Thyroid gland (tissue), 4 donors: ENCODE measurements at regions not wholly inside any gene's neighbourhood (a gene's known extent, or its start where the extent isn't known, plus 50 kb on each side); places are given as distances from the start of the nearest gene placed in this dataset.
A peak's percentile ranks its signal among the peaks of the same experiment; 100 is the strongest.

Source experiments
- DNase-seq, 2 donors: peaks; one replicate each; pipeline ENCODE4 v3.0.0-alpha.2; 2019
- H3K27ac ChIP-seq, 3 donors: fragments of 200-600 bp; sonication (generic); 1 replicate in 2 of 3; 2 replicates in 1 of 3; pipeline ENCODE4 v1.5.1; 2016 to 2019; ENCODE audit warnings: mild to moderate bottlenecking in 1 of 3, moderate library complexity in 1 of 3
- H3K27me3 ChIP-seq: fragments of 200-600 bp; sonication (generic); one replicate; pipeline ENCODE4 v1.5.1; 2019
- H3K36me3 ChIP-seq, 2 donors: fragments of 200-600 bp; sonication (generic); one replicate each; pipeline ENCODE4 v1.5.1; 2016 to 2019
- H3K4me1 ChIP-seq, 2 donors: fragments of 200-600 bp; sonication (generic); one replicate each; pipeline ENCODE4 v1.5.1; 2017 to 2019
- H3K4me3 ChIP-seq, 3 donors: fragments of 200-600 bp; sonication (generic); replicated peaks in 1 of 3; 1 replicate in 2 of 3; 2 replicates in 1 of 3; pipeline ENCODE4 v1.5.1; 2016; ENCODE audit warnings: mild to moderate bottlenecking in 1 of 3
- H3K9me3 ChIP-seq: fragments of 200-600 bp; sonication (generic); one replicate; pipeline ENCODE4 v1.5.1; 2017
- POLR2A ChIP-seq, 2 donors: fragments of 450-650 bp; IDR thresholded peaks; one replicate each; pipeline ENCODE4 v1.6.1; 2017; ENCODE audit warnings: antibody characterized with exemption in 2 of 2, mild to moderate bottlenecking in 2 of 2, moderate library complexity in 1 of 2
- whole genome bisulfite sequencing, 2 donors: methylation state at CpG; one replicate each; pipeline ENCODE4 v1.1.5; 2017; 5-methylcytosine and 5-hydroxymethylcytosine counted together
- intact Hi-C: fragments of 100-400 bp; cut with DNase I; formaldehyde crosslinking; loops from one replicate; pipeline ENCODE4 v1.15.1; 2023
- TF ChIP-seq, protein P1 (sequence below), 6 experiments: fragments of 200-600 bp in 3 of 6; fragments of 450-650 bp in 3 of 6; sonication (generic) in 3 of 6; IDR thresholded peaks; one replicate each; pipeline ENCODE4 v1.5.1; 2016 to 2019; ENCODE audit warnings: antibody characterized with exemption in 6 of 6, mild to moderate bottlenecking in 2 of 6, inconsistent platforms in 1 of 6, moderate library complexity in 1 of 6

DNA sequence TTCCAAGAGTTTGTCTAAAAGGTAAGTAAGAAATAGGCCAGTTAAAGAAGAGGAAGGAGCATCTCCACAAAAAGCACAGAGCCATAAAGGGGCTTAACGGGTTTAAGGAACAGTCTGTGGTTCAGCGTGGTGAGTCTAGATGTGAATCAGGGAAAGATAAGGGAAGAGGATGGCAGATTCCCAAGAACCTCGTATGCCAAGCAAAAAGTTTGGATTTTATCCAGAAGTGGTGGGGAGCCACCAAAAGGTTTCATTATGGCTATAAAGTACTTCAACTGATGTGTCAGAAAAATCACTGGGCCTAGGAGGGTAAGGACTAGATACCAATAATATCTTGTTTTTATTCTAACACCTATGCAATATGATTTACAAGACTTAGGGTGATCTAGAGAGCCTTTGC is 161.9 kb upstream of the PTER start:
- intact Hi-C loops: no loop called here
- no peak overlapping the region for H3K4me3 ChIP-seq
- no peak overlapping the region for H3K27ac ChIP-seq
- WGBS, 2 donors: 72 to 80% methylated on average over 3 of the region's 3 CpGs
- no peaks in the 10 kb centered on the region for H3K9me3 ChIP-seq
- no peak for DNase-seq
- TF ChIP-seq POLR2A (IDR thresholded peaks at IDR 0.05): no peak
- TF ChIP-seq, protein P1, sequence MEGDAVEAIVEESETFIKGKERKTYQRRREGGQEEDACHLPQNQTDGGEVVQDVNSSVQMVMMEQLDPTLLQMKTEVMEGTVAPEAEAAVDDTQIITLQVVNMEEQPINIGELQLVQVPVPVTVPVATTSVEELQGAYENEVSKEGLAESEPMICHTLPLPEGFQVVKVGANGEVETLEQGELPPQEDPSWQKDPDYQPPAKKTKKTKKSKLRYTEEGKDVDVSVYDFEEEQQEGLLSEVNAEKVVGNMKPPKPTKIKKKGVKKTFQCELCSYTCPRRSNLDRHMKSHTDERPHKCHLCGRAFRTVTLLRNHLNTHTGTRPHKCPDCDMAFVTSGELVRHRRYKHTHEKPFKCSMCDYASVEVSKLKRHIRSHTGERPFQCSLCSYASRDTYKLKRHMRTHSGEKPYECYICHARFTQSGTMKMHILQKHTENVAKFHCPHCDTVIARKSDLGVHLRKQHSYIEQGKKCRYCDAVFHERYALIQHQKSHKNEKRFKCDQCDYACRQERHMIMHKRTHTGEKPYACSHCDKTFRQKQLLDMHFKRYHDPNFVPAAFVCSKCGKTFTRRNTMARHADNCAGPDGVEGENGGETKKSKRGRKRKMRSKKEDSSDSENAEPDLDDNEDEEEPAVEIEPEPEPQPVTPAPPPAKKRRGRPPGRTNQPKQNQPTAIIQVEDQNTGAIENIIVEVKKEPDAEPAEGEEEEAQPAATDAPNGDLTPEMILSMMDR (IDR thresholded peaks at IDR 0.05): no peak
- H3K27me3 ChIP-seq: no peaks in the 10 kb centered on the region
- H3K4me1 ChIP-seq: no peaks in the 10 kb centered on the region
- no peaks in the 10 kb centered on the region for H3K36me3 ChIP-seq

DNA sequence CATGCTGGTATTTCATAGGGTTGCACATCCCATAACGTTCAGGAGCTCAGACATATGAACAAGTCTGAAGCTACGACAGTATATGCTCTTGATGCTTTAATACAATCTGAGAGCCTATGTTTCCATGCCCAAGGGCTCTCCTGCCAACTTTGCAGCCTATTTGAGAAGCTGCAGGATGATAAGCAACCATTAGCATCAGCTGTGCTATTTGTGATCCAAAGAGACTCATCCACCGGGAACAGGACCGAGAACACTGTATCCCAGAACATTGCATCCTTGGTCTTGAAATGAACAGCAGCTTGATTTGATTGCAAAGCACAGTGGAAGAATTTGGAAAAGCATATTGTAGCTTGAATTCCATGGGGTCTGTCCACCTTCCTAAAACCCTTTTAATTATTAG is 156.2 kb upstream of the PTER start:
- intact Hi-C loops: no loop called here
- Histone ChIP-seq H3K36me3 (no peaks in the 10 kb centered on the region), H3K4me1 (no peaks in the 10 kb centered on the region), H3K9me3 (no peaks in the 10 kb centered on the region), H3K4me3 (no peak overlapping the region), H3K27me3 (no peaks in the 10 kb centered on the region), H3K27ac (no peak overlapping the region)
- TF ChIP-seq, protein P1 (IDR thresholded peaks at IDR 0.05): no peak
- TF ChIP-seq POLR2A (IDR thresholded peaks at IDR 0.05): no peak
- WGBS, 2 donors: 90 to 92% methylated on average over 4 of the region's 4 CpGs
- no peak for DNase-seq

DNA sequence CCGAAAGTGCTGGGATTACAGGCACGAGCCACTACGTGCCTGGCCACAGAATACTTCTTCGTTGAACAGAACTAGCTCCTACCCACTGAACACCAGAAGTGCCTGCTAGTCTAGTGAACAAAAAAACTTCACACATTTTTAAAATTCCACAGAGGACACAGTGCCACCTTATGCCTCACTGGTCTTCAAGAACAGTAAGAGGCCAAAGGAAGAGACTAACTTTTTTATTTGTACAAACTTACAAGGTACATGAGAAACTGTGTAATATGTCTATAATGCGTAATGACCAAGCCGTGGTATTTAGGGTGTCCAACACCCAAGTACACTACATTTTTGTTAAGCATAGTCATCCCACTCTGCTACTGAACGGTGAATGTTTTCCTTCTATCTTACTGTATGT is 144.4 kb upstream of the PTER start:
- Histone ChIP-seq H3K27ac (no peak overlapping the region), H3K36me3 (no peaks in the 10 kb centered on the region), H3K4me3 (no peak overlapping the region), H3K9me3 (no peaks in the 10 kb centered on the region), H3K4me1 (no peaks in the 10 kb centered on the region), H3K27me3 (no peaks in the 10 kb centered on the region)
- peak in 1 of 2 donors; percentile 4 for DNase-seq
- intact Hi-C loops: no loop called here
- TF ChIP-seq, protein P1 (IDR thresholded peaks at IDR 0.05): no peak
- TF ChIP-seq POLR2A (IDR thresholded peaks at IDR 0.05): no peak
- 47 to 54% methylated on average over 7 of the region's 7 CpGs for WGBS, 2 donors

DNA sequence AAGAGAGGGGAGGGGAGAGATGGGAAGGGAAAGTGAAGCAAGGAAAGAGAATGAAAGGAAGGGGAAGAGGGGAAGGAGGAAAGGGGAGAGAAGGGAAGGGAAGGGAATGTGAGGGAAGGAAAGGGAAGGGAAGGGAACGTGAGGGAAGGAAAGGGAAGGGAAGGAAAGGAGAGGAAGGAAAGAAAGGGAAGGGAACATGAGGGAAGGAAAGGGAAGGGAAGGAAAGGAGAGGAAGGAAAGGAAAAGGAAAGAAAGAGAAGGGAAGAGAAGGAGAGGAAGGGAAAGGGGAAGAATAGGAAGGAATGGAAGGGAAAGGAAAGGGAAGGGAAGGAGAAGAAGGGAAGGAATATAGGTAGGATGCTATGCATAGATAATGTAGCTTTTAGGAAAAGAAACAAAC is 139.7 kb upstream of the PTER start:
- Histone ChIP-seq H3K36me3 (no peaks in the 10 kb centered on the region), H3K9me3 (no peaks in the 10 kb centered on the region), H3K4me1 (no peaks in the 10 kb centered on the region), H3K27ac (no peak overlapping the region), H3K27me3 (no peaks in the 10 kb centered on the region), H3K4me3 (no peak overlapping the region)
- intact Hi-C loops: no loop called here
- no peak for TF ChIP-seq POLR2A (IDR thresholded peaks at IDR 0.05)
- TF ChIP-seq, protein P1 (IDR thresholded peaks at IDR 0.05): no peak
- DNase-seq: no peak
- WGBS, 2 donors: 63 to 67% methylated on average over 1 of the region's 1 CpG

DNA sequence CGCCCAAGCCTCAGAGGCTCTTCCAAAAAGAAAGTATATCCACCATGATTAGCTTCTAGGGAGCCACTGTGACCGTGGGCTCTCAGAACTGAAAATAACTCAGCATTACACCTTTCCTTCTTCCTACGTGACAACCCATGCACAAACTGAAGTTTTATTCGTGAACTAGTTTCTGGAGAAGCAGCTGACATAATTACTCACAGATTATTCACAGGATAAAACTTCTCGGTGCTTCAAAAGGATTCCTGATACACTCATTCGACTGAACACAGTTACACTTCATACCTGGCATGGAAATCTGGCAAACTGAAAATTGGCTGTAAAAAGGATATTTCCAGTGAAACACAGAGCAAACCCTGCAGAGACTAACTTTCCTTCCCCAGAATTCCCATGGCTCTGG is 139.2 kb upstream of the PTER start:
- no peaks in the 10 kb centered on the region for H3K9me3 ChIP-seq
- H3K4me3 ChIP-seq: no peak overlapping the region
- H3K36me3 ChIP-seq: no peaks in the 10 kb centered on the region
- no peak for TF ChIP-seq POLR2A (IDR thresholded peaks at IDR 0.05)
- TF ChIP-seq, protein P1 (IDR thresholded peaks at IDR 0.05): no peak
- no peaks in the 10 kb centered on the region for H3K27me3 ChIP-seq
- 65 to 66% methylated on average over 6 of the region's 6 CpGs for WGBS, 2 donors
- H3K4me1 ChIP-seq: no peaks in the 10 kb centered on the region
- no peak for DNase-seq
- intact Hi-C loops: no loop called here
- H3K27ac ChIP-seq: no peak overlapping the region
